Skin epidermis (tissue), 12 donors: ENCODE measurements at regions not wholly inside any gene's neighbourhood (a gene's known extent, or its start where the extent isn't known, plus 50 kb on each side); places are given as distances from the start of the nearest gene placed in this dataset.
"Not testable (repeated sequence)": the region's sequence is repeated elsewhere in the genome, so short reads cannot be mapped to it uniquely, and the experiment has no call there.

Experiments used
- H3K27ac ChIP-seq, 21 experiments: fragments of 200-600 bp; sonication (generic) in 11 of 21; one replicate each; pipeline ENCODE4 v1.5.0; 2020; ENCODE audit warnings: mild to moderate bottlenecking in 3 of 21, inconsistent platforms in 2 of 21, moderate library complexity in 2 of 21
- H3K4me3 ChIP-seq, 7 experiments: fragments of 200-600 bp; sonication (generic) in 2 of 7; one replicate each; pipeline ENCODE4 v1.5.0; 2020; ENCODE audit warnings: inconsistent platforms in 2 of 7, mild to moderate bottlenecking in 2 of 7, moderate library complexity in 1 of 7

DNA sequence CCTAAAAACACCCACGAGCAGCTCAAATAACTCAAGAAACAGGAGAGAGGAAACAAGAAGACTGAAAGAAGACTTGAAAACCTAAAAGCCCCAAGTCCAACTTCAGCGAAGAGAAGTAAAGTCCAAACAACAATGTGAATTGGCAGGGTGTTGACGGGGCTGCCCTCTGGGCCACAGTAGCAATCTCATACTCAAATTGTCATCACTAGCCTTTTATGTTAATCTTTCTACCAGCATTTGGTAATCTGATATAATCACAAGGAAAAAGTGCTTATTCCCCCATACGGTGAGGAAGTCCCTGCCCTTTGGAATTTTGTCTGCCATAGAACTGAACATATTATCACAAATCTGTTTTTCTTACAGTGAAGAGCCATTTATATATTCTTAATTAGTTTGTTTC is 51.5 kb upstream of the IFNE start:
- no peak overlapping the region for H3K4me3 ChIP-seq
- no peak overlapping the region for H3K27ac ChIP-seq

DNA sequence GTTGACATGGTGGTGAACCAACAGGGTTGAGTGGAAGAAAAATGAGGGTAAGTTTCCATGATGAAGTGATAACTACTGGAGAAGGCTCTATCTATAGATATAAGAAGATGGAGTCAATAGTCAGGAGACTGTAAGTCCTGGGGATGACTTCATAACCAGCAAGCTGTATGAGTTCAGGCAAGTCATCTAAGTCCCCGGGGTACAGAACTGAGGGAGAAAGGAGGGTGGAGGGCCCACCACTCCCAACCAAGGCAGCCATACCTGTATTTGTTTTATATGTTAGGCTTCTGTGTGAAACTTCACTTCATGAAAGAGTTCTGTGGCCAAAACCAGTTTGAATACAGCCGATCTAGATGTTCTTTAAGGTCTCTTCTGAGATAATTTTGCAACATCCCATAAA is 53.3 kb upstream of the IFNE start:
- H3K27ac ChIP-seq: no peak overlapping the region
- H3K4me3 ChIP-seq: no peak overlapping the region

DNA sequence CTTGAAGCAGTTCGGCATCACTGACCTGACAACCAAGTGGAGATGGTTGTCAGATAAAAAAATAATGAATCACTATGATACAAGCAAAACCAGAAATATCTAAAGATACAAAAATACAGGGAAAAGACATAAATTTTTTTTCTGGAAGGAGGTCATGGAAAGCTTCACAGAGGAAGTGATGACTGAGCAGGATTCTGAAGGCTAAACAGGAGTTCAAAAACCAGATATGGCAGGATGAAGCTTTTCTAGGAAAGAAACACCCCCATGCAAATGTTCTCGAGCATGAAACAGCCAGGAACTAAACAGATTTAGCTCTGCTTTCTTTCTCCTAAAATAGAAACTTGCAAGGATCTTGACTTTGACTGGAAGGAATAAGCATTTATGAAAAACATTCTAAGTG is 60.7 kb upstream of the IFNE start:
- no peak overlapping the region for H3K27ac ChIP-seq
- H3K4me3 ChIP-seq: no peak overlapping the region

DNA sequence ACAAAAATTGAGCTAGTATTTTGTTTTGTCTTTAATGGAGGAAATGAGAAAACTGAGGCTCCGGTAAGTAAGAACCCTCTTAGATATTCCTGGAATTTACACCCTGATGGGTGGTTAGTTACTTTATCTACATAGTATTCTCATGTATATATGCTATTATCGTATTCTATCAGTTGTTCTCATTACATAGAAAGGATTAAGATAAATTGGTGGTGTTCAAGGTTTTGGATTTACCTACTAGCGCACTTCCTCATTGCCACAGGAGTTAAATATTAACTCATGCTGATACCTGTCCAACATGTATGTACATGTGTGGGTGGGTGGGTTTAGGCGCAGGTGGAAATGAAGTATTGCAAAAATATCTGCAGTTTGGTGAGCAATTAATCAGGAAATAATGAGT is 61.1 kb upstream of the IFNE start:
- no peak overlapping the region for H3K27ac ChIP-seq
- no peak overlapping the region for H3K4me3 ChIP-seq

DNA sequence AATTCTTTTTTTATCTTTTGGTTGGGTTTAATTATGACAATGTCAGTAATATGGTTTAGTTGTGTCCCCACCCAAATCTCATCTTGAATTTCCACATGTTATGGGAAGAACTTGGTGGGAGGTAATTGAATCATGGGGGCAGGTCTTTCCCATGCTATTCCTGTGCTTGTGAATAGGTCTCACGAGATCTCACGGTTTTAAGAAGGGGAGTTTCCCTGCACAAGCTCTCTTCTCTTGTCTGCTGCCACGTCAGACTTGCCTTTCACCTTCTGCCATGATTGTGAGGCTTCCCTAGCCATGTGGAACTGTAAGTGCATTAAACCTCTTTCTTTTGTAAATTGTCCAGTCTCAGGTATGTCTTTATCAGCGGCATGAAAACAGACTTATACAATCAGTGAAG is 61.7 kb upstream of the IFNE start:
- not testable (repeated sequence) for H3K4me3 ChIP-seq, H3K27ac ChIP-seq

DNA sequence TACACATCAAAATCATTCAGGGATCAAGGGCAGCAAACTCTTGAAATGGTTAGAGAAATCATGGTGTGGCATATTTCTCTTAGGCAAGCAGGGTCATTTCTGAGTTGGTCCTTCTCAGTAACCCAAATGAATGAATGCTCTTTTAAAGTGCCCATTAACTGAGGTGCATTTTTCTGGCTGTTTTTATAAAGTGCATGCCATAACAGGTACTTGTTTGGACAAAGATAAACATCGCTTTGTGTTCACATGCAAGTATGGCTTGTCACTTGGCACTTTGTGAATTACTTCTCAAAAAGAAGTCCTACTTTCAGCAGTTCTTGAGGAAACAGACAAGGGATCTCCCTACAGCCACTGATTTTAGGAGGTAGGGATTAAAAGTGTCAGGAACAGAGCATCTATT is 64.8 kb upstream of the IFNE start:
- H3K4me3 ChIP-seq: no peak overlapping the region
- H3K27ac ChIP-seq: no peak overlapping the region

DNA sequence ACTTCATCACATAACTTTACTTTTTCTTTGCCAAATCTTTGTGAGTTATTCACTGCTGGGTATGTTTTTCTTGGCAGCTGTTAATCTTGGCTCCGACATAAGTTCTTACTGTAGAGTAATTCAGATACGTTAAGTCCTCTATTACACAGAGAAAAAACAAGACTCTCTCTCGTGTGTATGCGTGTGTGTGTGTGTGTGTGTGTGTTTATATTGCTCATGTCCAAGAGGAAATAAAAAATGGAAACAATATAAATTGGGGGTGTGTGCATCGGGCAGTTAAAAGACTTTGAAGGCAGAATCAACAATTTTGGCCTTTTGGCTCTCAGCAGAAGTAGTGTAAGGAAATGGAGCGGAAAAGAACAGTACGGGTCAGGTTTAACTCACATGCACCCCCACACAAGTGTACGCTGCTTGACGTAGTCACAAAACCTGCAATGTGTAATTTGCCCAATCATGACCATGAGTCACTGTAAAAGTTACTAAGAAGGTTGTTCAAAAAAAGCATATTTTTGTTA is 67.2 kb upstream of the IFNE start:
- Histone ChIP-seq H3K4me3 (no peak overlapping the region), H3K27ac (peak overlapping the region in 2 of 21 experiments; percentile 7 to 24)

DNA sequence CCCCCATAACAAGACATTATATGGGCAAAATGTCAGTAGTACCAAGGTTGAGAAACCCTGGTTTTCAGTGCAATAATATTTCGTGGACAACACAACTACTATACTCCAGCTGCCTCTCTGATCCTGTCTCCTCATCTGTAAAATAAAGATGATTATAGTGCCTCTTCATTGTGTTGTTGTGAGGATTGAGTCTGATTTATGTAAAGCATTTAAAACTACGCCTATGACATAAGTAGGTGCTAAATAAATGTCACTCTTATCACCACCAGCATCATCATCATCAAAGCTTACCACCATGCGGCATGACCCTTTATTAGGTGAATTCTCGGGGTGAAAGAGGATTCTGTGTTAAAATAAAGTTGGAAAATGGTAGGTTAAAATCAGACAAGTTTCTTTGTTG is 67.8 kb upstream of the IFNE start:
- H3K4me3 ChIP-seq: no peak overlapping the region
- peak overlapping the region in 1 of 21 experiments; percentile 24 for H3K27ac ChIP-seq

DNA sequence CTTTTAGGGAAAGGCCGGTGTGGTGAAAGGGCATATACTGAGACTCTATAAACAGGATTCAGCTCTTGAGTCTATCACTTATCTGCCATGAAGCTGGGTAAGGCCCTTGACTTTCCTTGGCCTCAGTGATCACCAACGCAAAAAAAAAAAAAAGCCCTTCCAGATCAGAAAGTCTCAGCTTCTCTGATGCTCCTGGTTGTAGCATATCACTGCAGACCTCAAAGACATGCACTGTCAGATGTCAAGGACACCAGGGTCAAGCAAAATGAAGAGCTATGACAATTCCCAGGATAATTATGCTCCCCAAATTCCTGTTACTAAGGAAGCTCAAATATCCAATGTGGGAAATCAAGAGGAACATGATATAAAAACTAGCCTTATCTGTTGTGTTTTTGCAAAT is 68.3 kb upstream of the IFNE start:
- Histone ChIP-seq H3K4me3 (no peak overlapping the region), H3K27ac (peak overlapping the region in 1 of 21 experiments; percentile 24)

DNA sequence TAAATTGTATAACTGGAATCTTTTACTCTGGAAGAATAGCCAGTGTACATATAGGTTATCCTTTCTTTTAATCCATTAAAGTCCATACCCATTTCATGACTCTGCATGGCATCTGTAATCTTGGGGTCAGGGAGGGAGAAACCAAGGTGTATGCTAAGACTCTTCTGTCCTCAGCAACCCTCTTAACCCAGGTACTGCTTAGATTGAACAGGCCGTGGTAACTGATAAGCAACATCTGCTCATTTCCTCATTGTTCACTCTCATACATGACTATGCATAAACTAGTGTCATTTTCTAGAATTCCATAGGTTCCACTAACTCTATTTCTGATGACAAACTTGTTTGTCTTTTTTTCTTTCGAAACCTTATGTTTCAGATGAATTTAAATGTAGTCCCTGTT is 69.3 kb upstream of the IFNE start:
- Histone ChIP-seq H3K27ac (no peak overlapping the region), H3K4me3 (no peak overlapping the region)

DNA sequence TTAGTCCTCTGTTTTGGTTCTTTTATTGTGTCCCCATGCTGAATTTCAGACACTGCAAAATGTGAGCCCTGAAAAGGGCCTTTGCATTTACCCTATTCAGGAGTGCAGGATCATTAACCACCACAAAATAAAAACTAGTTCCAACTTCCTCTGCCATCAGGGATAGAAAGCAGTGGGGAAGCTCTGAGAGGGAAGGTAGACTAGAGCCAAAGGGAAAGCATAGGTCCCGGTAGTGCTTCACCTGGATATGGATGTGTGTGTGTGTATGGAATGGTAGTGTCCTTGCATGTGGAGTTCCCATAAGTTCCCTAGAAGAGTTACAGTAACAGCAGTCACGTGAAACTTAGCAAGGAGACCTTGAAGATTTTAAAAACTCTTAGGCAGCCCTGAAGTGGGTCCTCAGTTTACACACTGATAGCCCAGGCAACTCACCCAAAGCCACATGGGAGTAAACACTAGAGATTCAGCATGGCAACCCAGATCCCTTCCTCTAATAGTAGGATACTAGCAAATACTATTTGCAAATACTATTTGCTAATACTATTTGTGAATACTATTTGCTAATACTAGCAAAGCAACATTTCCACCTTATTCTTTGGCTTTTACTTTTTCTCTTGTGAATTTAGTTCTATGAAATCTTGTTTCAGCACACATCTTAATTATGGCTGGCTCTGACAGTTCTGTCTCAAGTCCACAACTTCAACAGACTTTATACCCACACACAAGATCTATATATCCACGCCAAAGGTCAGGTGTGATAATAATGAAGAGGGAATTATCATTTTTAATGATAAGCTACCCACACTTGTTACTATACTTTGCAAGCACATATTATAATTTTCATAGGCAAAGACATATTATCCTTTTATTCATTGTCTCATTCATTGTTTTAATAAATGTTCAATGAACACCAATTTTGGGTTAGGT is 70.4 kb upstream of the IFNE start:
- peak overlapping the region in 1 of 21 experiments; percentile 17 for H3K27ac ChIP-seq
- no peak overlapping the region for H3K4me3 ChIP-seq

DNA sequence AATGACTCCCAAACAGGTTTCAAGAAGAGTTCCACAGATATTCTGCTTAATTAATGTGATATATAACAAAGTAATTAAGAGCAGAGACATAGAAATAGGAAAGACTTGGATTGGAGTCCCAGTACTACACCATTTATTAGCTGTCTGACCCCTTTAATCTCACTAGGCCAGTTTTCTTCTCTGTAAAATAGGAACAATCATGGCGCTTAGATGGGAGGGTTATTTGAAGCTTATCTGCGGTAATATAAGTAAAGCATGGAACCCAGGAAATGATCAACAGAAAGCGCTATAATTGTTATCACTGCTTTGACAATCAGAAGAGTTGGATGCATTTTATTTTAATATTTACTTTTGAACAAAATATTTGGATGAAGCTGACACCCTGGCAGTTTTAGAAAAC is 71.3 kb upstream of the IFNE start:
- H3K4me3 ChIP-seq: no peak overlapping the region
- peak overlapping the region in 2 of 21 experiments; percentile 17 to 26 for H3K27ac ChIP-seq

DNA sequence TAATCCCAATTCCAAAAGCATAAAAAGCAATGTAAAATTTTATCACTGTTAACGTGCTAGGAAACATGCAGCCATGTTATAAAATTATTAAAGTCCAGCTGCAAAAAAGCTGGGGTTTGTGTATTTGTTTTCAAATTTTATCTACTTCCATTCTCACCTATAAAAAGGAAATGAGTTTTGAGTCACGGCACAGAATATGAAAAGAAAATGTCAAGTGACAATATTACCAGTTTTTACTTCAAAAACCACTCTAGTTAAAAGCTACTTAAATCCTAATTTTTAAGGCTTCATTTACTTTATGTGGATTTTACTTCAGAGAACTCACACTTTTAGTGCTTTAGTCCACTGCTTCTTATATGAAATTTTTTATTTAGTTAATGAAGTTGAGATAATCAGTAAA is 72.7 kb upstream of the IFNE start:
- Histone ChIP-seq H3K27ac (peak overlapping the region in 3 of 21 experiments; percentile 63 to 91 (median 64)), H3K4me3 (no peak overlapping the region)

DNA sequence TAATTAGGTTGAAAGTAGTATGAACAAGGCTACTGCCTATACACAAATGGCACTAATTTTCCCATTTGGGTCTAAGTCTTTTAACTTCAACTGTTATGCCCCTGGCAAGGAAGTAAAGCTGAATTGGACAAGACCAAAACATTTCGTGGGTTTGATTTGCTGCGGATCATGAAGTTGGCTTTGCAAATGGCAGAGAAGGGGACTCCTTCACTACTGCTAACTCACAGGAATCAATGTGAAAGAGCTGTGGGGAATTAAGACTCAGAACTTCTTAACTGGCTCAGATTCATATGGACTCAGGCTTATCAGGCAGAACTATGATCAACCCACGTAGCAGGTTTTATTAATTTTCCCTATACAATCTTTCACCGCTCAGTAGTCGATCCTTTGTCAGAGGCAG is 73.8 kb upstream of the IFNE start:
- Histone ChIP-seq H3K4me3 (peak overlapping the region in 2 of 7 experiments; percentile 9 to 11), H3K27ac (peak overlapping the region in 9 of 21 experiments; percentile 4 to 91 (median 34))

DNA sequence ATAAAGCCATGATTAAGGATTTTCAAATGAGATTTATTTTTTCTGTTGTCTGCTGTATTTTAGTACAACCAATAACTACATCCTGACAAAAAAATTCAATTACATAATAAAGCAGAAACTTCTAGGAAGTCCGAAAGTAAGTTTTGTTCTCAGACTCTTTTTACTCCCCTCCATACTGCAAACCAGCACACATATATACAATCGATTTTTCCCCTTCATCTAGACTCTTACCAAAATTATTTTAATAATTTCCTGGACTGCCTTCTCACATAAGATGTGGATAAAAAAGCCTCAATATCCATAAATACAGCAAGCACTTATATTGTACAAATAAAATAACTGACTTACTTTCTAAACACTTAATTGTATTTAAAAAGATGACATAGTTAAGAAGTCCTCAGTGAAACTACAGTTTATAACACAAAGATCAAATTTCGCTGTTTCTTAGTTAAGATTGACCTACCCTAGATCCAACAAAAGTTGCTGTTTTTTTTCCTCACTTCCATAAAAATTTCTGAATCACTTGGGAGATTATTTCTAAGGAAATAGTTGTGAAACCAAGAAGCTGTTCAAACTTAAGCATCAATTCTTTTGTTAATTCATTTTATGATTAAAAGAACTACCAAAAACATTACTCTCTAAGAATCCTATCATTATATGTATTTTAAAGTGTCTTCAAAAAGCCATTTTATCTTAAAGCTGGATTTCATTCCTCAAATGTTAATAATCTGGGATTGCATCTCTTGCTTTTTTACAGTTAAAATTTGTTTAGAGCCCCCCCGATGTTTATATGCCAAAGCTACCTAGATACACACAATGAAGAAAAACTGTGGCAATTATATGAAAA is 74.7 kb upstream of the IFNE start:
- peak overlapping the region in 3 of 7 experiments; percentile 3 to 11 (median 9) for H3K4me3 ChIP-seq
- peak overlapping the region in 6 of 21 experiments; percentile 2 to 91 (median 56) for H3K27ac ChIP-seq

DNA sequence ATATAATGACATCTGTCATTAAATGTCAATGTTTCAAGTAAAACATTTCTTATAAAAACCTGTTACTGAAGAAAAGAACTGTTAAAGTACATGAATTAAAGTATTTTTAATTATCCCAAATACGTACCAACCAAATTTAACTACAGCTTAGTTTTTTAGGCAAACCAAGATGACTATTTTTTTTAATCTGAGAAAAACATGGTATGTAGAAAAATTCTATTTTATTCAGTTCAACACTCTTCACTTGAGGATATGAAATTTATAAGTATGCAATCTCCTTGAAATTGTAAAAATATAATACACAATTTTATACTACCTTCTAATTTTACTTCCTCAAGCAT is 75.3 kb upstream of the IFNE start:
- peak overlapping the region in 5 of 21 experiments; percentile 78 to 94 (median 89) for H3K27ac ChIP-seq
- H3K4me3 ChIP-seq: peak overlapping the region in 4 of 7 experiments; percentile 3 to 63 (median 52)

DNA sequence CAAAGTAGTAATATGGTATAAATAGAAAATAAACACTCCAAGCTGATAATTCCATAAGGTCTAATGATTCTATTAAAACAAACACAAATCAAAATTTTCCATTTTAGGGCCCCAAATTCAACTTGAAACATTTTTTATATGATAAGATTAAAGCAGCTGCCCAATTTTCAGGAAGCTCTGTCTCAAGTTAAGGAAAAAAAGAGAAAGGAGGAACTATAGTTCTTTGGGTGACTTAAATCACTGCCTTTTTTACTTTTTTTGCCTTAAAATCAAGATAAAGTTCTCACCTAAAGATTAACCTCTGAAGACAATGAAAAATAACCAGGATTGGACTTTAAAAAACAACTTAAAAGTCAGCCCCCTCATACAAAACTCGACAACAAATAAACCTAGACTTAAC is 76.0 kb upstream of the IFNE start:
- Histone ChIP-seq H3K27ac (peak overlapping the region in 8 of 21 experiments; percentile 78 to 94 (median 87)), H3K4me3 (peak overlapping the region; percentile 46 to 73 (median 58))

DNA sequence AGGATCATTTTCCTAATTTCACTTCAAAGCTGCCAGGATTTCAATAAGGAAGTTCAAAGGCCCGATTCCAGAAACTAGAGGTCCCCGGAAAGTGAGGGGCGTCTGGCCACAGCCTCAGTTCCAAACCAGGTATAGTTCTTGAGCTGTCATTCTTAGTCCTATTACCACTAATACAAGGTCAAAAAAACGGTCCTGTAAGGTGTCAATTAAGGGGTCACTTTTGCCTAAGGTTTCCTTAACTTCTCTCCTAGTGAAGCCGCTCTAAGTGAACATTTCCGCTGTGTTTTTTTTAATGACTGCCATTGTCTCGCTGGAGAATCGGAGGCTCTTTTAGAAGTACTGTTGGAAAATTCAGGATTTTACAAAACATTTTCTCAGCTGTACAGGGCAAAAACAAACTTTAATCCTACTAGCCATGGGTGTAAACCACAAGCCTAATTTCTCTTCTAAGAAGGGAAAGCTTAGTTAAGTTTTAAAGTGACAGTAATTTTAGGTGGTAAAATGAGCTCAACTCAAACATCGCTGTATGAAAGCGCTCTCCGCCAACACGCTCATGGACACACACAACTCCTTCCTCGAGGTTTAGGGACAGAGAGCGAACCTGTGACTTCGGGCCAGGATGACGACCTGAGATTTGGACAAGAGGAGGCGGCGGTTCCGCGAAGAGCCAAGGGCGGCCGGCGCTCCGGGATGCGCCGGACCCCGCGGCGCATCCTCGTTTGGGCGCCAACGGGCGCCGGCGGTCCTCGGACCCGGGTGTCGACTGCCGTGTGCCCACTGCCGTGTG is 76.7 kb upstream of the IFNE start:
- Histone ChIP-seq H3K4me3 (peak overlapping the region; percentile 46 to 73 (median 58)), H3K27ac (peak overlapping the region in 17 of 21 experiments; percentile 7 to 94 (median 83))
